ENCODE measurements at regions not wholly inside any gene's neighbourhood (a gene's known extent, or its start where the extent isn't known, plus 50 kb on each side); places are given as distances from the start of the nearest gene placed in this dataset.

DNA sequence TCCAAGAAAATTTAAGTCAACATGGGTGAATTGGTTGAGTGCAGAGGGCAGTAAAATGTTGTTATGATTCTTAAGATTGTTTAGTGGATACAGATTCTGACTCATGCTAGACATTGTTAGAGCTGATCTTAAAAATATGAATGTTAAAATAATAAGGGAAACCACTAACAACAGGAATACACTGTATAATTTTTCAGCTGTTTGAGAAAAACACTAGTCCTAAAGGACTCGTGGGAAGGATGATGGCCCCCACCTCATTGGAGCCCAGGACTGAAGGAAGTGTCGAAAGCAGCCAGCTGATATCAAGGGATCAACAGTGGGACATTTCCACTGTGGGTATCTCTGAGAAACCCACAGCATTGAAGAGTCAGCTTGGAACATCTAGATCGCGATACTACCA lies 82.9 kb upstream of the SCAF11 start:
- 81 to 87% methylated on average over 4 of the region's 4 CpGs for WGBS, 2 donors
- Histone ChIP-seq H3K27ac (no peak overlapping the region), H3K36me3 (no peaks in the 10 kb centered on the region), H3K9me3 (peaks cover 0 to 12% (median 5%) of the 10 kb centered on the region in 11 donors), H3K4me1 (peaks cover 0 to 11% (median 8%) of the 10 kb centered on the region in 9 donors), H3K4me3 (no peak overlapping the region), H3K27me3 (no peaks in the 10 kb centered on the region)
- DNase-seq, result no peak
- TF ChIP-seq, protein P1, sequence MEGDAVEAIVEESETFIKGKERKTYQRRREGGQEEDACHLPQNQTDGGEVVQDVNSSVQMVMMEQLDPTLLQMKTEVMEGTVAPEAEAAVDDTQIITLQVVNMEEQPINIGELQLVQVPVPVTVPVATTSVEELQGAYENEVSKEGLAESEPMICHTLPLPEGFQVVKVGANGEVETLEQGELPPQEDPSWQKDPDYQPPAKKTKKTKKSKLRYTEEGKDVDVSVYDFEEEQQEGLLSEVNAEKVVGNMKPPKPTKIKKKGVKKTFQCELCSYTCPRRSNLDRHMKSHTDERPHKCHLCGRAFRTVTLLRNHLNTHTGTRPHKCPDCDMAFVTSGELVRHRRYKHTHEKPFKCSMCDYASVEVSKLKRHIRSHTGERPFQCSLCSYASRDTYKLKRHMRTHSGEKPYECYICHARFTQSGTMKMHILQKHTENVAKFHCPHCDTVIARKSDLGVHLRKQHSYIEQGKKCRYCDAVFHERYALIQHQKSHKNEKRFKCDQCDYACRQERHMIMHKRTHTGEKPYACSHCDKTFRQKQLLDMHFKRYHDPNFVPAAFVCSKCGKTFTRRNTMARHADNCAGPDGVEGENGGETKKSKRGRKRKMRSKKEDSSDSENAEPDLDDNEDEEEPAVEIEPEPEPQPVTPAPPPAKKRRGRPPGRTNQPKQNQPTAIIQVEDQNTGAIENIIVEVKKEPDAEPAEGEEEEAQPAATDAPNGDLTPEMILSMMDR (IDR thresholded peaks at IDR 0.05), result no peak
- ATAC-seq, result no peak
- intact Hi-C loops (cut with DNase I), result no loop called here

DNA sequence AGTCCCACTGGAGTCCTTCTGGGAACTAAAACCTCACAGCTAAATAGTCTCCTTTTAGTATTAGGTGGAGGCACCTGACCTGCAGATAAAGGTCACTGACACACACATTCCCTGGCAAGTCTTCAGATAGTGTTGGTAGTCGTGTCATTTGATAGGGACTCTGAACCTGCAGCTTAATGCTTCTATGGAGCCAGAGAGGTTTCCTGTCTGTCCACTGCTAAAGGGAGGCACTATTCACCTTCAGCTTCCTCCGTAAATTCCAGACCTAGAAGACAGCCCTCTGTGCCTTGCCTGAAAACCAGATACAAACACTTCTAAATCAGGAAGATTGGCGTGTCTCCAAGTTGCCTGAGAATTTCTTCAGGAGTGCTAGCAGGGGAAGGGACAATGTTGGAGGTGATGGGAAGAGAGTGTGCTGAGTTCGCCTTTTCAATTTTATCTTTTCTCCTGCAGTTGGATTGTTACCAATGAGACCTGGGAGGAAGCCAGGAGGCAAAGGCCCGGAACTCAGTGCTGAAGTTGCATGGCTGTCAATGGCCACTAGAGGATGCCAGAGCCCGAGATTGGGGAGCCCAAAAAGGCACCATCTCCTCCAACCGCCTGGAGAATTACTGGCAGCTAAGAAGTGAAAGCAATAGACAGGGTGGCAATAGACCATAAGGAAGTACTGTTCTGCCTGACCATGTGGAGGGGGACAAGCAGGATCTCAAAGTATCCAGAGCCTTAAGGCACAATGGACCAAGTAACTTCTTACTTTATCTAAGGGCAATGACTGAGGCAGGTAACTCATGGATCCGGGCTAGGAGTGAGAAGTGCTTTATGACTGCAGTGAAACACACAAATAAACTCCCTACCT lies 81.6 kb upstream of the SCAF11 start:
- 22 to 23% methylated on average over 8 of the region's 8 CpGs for WGBS, 2 donors
- intact Hi-C loops (cut with DNase I), result no loop called here
- TF ChIP-seq, protein P1 (IDR thresholded peaks at IDR 0.05), result peak; percentile 63 to 95 (median 83)
- no peaks in the 10 kb centered on the region for H3K27me3 ChIP-seq
- no peaks in the 10 kb centered on the region for H3K9me3 ChIP-seq
- H3K36me3 ChIP-seq, result no peaks in the 10 kb centered on the region
- no peak overlapping the region for H3K27ac ChIP-seq
- DNase-seq (peak; percentile 35 to 54), ATAC-seq (peak; percentile 65 to 95 (median 86))
- peaks cover 0 to 11% (median 8%) of the 10 kb centered on the region in 9 donors for H3K4me1 ChIP-seq
- no peak overlapping the region for H3K4me3 ChIP-seq

DNA sequence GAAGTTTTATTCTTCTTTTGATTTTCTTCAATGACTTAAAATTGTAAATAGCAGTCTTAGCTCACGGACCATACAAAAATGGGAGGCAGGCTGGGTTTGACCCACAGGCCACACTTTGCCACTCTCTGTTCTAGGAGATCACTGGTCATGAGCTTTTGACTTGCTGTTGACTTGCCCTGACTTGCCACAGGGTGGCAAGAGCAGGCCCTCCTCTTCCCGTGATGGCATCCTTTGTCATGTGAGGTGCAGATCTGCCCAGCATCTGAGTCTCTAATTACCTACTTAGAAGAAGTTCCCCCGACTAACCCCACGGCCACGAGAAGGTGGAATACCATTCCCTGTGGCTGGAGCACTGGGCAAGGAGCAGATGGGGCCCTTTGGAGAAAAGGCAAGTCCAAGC lies 81.0 kb upstream of the SCAF11 start:
- WGBS, 2 donors, result 86 to 91% methylated on average over 5 of the region's 5 CpGs
- H3K27ac ChIP-seq, result no peak overlapping the region
- H3K27me3 ChIP-seq, result no peaks in the 10 kb centered on the region
- H3K36me3 ChIP-seq, result no peaks in the 10 kb centered on the region
- peaks cover 0 to 11% (median 8%) of the 10 kb centered on the region in 9 donors for H3K4me1 ChIP-seq
- intact Hi-C loops (cut with DNase I), result no loop called here
- TF ChIP-seq, protein P1 (IDR thresholded peaks at IDR 0.05), result no peak
- no peak for DNase-seq
- no peaks in the 10 kb centered on the region for H3K9me3 ChIP-seq
- H3K4me3 ChIP-seq, result no peak overlapping the region
- peak in 2 of 8 donors; percentile 8 to 38 for ATAC-seq

DNA sequence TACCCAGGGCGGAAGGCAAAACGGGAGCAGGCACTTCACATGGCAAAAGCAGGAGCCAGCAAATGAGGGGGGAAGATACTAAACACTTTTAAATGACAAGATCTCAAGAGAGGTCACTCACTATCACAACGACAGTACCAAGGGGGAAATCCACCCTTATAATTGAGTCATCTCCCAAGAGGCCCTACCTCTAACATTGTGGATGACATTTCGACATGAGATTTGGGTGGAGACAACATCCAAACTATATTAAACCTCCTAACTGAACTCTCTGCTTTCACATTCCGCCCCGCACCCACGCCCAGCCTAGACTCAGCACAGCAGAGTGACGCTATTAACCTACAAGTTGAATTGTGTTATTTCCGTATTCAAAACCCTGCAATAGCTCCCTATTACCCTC lies 76.7 kb upstream of the SCAF11 start:
- intact Hi-C loops (cut with DNase I), result no loop called here
- TF ChIP-seq, protein P1 (IDR thresholded peaks at IDR 0.05), result no peak
- peaks cover 0 to 7% (median 5%) of the 10 kb centered on the region in 9 donors for H3K4me1 ChIP-seq
- no peaks in the 10 kb centered on the region for H3K9me3 ChIP-seq
- H3K36me3 ChIP-seq, result no peaks in the 10 kb centered on the region
- no peaks in the 10 kb centered on the region for H3K27me3 ChIP-seq
- H3K4me3 ChIP-seq, result no peak overlapping the region
- DNase-seq, result no peak
- ATAC-seq, result no peak
- 83 to 84% methylated on average over 9 of the region's 9 CpGs for WGBS, 2 donors
- no peak overlapping the region for H3K27ac ChIP-seq

Measured in heart right ventricle (tissue), 16 donors.